GM12878 (cell line): ENCODE measurements at regions not wholly inside any gene's neighbourhood (a gene's known extent, or its start where the extent isn't known, plus 50 kb on each side); places are given as distances from the start of the nearest gene placed in this dataset.

ENCODE experiments used
- BCL11A ChIP-seq: IDR thresholded peaks from 2 replicates; pipeline ENCODE4 v1.6.1; 2011; ENCODE audit warnings: low read depth, low read length
- BHLHE40 ChIP-seq, 2 experiments: fragments of 450-650 bp in 1 of 2; IDR thresholded peaks; 2 replicates each; pipeline ENCODE4 v1.6.1; 2011 to 2017; ENCODE audit warnings: low read depth in 2 of 2, borderline replicate concordance in 1 of 2, improper control_type of control experiment in 1 of 2, low read length in 1 of 2, mild to moderate bottlenecking in 1 of 2
- BMI1 ChIP-seq: fragments of 450-650 bp; IDR thresholded peaks from 2 replicates; pipeline ENCODE4 v1.6.1; 2016; ENCODE audit warnings: mild to moderate bottlenecking, moderate library complexity, borderline replicate concordance
- CEBPB ChIP-seq, 2 experiments: fragments of 150-350 bp in 1 of 2; IDR thresholded peaks; 2 replicates each; pipeline ENCODE4 v1.6.1; 2012 to 2014; ENCODE audit warnings: low read depth in 2 of 2, low read length in 2 of 2, borderline replicate concordance in 1 of 2, inconsistent platforms in 1 of 2
- CHD2 ChIP-seq: IDR thresholded peaks from 2 replicates; pipeline ENCODE4 v1.6.1; 2011; ENCODE audit warnings: low read depth, low read length, improper control_type of control experiment, borderline replicate concordance
- CTCF ChIP-seq, 3 experiments: IDR thresholded peaks in 2 of 3; conservative IDR thresholded peaks in 1 of 3; 2 replicates each; pipeline ENCODE4 v1.5.1; 2011; ENCODE audit warnings: low read depth in 3 of 3, low read length in 3 of 3, mild to moderate bottlenecking in 3 of 3, control low read depth in 2 of 3, moderate library complexity in 2 of 3, inconsistent platforms in 1 of 3, mixed read lengths in 1 of 3; ENCODE audit not compliant: control insufficient read depth in 2 of 3, insufficient read depth in 1 of 3; ENCODE audit errors: extremely low read depth in 1 of 3
- EZH2 ChIP-seq: IDR thresholded peaks from 2 replicates; pipeline ENCODE4 v1.6.1; 2012; ENCODE audit warnings: low read depth, mild to moderate bottlenecking, control low read depth, inconsistent platforms, low read length, borderline replicate concordance; ENCODE audit not compliant: control insufficient read depth
- IKZF1 ChIP-seq: fragments of 450-650 bp; conservative IDR thresholded peaks from 2 replicates; pipeline ENCODE4 v1.6.1; 2017; ENCODE audit warnings: antibody characterized with exemption, mild to moderate bottlenecking
- IRF4 ChIP-seq: IDR thresholded peaks from 2 replicates; pipeline ENCODE4 v1.6.1; 2011; ENCODE audit warnings: low read depth, low read length
- RAD21 ChIP-seq: IDR thresholded peaks from 2 replicates; pipeline ENCODE4 v1.6.1; 2011; ENCODE audit warnings: mild to moderate bottlenecking, low read depth, low read length, moderate library complexity; ENCODE audit not compliant: insufficient read depth
- SIN3A ChIP-seq: IDR thresholded peaks from 2 replicates; pipeline ENCODE4 v1.6.1; 2012; ENCODE audit warnings: low read depth, low read length, improper control_type of control experiment
- TF ChIP-seq, protein P1 (sequence below): fragments of 450-650 bp; IDR thresholded peaks from 2 replicates; pipeline ENCODE4 v1.6.1; 2017; ENCODE audit warnings: mild to moderate bottlenecking, moderate library complexity
- TF ChIP-seq, protein P2 (sequence below): fragments of 450-650 bp; IDR thresholded peaks from 2 replicates; pipeline ENCODE4 v1.6.1; 2016; ENCODE audit warnings: mild to moderate bottlenecking
- TF ChIP-seq, protein P3 (sequence below): fragments of 450-650 bp; IDR thresholded peaks from 2 replicates; pipeline ENCODE4 v1.6.1; 2017; ENCODE audit warnings: mild to moderate bottlenecking

- TF ChIP-seq, protein P1, sequence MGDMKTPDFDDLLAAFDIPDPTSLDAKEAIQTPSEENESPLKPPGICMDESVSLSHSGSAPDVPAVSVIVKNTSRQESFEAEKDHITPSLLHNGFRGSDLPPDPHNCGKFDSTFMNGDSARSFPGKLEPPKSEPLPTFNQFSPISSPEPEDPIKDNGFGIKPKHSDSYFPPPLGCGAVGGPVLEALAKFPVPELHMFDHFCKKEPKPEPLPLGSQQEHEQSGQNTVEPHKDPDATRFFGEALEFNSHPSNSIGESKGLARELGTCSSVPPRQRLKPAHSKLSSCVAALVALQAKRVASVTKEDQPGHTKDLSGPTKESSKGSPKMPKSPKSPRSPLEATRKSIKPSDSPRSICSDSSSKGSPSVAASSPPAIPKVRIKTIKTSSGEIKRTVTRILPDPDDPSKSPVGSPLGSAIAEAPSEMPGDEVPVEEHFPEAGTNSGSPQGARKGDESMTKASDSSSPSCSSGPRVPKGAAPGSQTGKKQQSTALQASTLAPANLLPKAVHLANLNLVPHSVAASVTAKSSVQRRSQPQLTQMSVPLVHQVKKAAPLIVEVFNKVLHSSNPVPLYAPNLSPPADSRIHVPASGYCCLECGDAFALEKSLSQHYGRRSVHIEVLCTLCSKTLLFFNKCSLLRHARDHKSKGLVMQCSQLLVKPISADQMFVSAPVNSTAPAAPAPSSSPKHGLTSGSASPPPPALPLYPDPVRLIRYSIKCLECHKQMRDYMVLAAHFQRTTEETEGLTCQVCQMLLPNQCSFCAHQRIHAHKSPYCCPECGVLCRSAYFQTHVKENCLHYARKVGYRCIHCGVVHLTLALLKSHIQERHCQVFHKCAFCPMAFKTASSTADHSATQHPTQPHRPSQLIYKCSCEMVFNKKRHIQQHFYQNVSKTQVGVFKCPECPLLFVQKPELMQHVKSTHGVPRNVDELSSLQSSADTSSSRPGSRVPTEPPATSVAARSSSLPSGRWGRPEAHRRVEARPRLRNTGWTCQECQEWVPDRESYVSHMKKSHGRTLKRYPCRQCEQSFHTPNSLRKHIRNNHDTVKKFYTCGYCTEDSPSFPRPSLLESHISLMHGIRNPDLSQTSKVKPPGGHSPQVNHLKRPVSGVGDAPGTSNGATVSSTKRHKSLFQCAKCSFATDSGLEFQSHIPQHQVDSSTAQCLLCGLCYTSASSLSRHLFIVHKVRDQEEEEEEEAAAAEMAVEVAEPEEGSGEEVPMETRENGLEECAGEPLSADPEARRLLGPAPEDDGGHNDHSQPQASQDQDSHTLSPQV: no peak
- no peak for TF ChIP-seq BCL11A
- TF ChIP-seq CEBPB (IDR thresholded peaks at IDR 0.05; ENCODE audit: borderline replicate concordance in 1 of 2, low read depth in 2 of 2, low read length in 2 of 2): no peak
- TF ChIP-seq EZH2: no peak
- no peak for TF ChIP-seq CTCF (IDR thresholded peaks at IDR 0.05 in 2 of 3, conservative IDR thresholded peaks at IDR 0.05 in 1 of 3; ENCODE audit: control insufficient read depth in 2 of 3, extremely low read depth in 1 of 3, insufficient read depth in 1 of 3, low read depth in 3 of 3, low read length in 3 of 3)
- no peak for TF ChIP-seq IKZF1
- TF ChIP-seq, protein P2, sequence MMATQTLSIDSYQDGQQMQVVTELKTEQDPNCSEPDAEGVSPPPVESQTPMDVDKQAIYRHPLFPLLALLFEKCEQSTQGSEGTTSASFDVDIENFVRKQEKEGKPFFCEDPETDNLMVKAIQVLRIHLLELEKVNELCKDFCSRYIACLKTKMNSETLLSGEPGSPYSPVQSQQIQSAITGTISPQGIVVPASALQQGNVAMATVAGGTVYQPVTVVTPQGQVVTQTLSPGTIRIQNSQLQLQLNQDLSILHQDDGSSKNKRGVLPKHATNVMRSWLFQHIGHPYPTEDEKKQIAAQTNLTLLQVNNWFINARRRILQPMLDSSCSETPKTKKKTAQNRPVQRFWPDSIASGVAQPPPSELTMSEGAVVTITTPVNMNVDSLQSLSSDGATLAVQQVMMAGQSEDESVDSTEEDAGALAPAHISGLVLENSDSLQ: no peak
- no peak for TF ChIP-seq IRF4
- TF ChIP-seq CHD2: no peak
- no peak for TF ChIP-seq BHLHE40 (IDR thresholded peaks at IDR 0.05; ENCODE audit: borderline replicate concordance in 1 of 2, low read depth in 2 of 2, low read length in 1 of 2)
- no peak for TF ChIP-seq RAD21
- TF ChIP-seq, protein P3, sequence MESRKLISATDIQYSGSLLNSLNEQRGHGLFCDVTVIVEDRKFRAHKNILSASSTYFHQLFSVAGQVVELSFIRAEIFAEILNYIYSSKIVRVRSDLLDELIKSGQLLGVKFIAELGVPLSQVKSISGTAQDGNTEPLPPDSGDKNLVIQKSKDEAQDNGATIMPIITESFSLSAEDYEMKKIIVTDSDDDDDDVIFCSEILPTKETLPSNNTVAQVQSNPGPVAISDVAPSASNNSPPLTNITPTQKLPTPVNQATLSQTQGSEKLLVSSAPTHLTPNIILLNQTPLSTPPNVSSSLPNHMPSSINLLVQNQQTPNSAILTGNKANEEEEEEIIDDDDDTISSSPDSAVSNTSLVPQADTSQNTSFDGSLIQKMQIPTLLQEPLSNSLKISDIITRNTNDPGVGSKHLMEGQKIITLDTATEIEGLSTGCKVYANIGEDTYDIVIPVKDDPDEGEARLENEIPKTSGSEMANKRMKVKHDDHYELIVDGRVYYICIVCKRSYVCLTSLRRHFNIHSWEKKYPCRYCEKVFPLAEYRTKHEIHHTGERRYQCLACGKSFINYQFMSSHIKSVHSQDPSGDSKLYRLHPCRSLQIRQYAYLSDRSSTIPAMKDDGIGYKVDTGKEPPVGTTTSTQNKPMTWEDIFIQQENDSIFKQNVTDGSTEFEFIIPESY: no peak
- no peak for TF ChIP-seq BMI1
- no peak for TF ChIP-seq SIN3A
These were observed 132.1 kb upstream of the MARCHF11 start (continued) for GRCh38 chr5:16311666-16312065.
